ENCODE measurements at regions not wholly inside any gene's neighbourhood (a gene's known extent, or its start where the extent isn't known, plus 50 kb on each side); places are given as distances from the start of the nearest gene placed in this dataset.

GRCh38 chr2:51105811-51106210 lies 73.9 kb upstream of the NRXN1 start:
- TF ChIP-seq POLR2A (IDR thresholded peaks at IDR 0.05; ENCODE audit: low read depth, low read length) = no peak
- DNase-seq (ENCODE audit: insufficient read length, low spot score) (no peak), FAIRE-seq (no peak)

GRCh38 chr2:51103205-51103604 lies 71.3 kb upstream of the NRXN1 start:
- FAIRE-seq (peak; percentile 95), DNase-seq (ENCODE audit: insufficient read length, low spot score) (peak; percentile 47)
- TF ChIP-seq POLR2A (IDR thresholded peaks at IDR 0.05; ENCODE audit: low read depth, low read length) = no peak

GRCh38 chr2:51093016-51093415 lies 61.1 kb upstream of the NRXN1 start:
- DNase-seq (ENCODE audit: insufficient read length, low spot score) = no peak
- no peak for FAIRE-seq

GRCh38 chr2:51085420-51086068 lies 53.6 kb upstream of the NRXN1 start:
- FAIRE-seq (no peak), DNase-seq (ENCODE audit: insufficient read length, low spot score) (no peak)
- no peak for TF ChIP-seq POLR2A (IDR thresholded peaks at IDR 0.05; ENCODE audit: low read depth, low read length)

More at GRCh38 chr2:51093016-51093415, 61.1 kb upstream of the NRXN1 start:
- no peak for TF ChIP-seq POLR2A (IDR thresholded peaks at IDR 0.05; ENCODE audit: low read depth, low read length)

GRCh38 chr2:51084750-51085149 lies 52.8 kb upstream of the NRXN1 start:
- FAIRE-seq = no peak
- no peak for DNase-seq (ENCODE audit: insufficient read length, low spot score)

More at GRCh38 chr2:51084750-51085149, 52.8 kb upstream of the NRXN1 start:
- no peak for TF ChIP-seq POLR2A (IDR thresholded peaks at IDR 0.05; ENCODE audit: low read depth, low read length)

Data from H54 (cell line).